ENCODE measurements at regions not wholly inside any gene's neighbourhood (a gene's known extent, or its start where the extent isn't known, plus 50 kb on each side); places are given as distances from the start of the nearest gene placed in this dataset.

DNA sequence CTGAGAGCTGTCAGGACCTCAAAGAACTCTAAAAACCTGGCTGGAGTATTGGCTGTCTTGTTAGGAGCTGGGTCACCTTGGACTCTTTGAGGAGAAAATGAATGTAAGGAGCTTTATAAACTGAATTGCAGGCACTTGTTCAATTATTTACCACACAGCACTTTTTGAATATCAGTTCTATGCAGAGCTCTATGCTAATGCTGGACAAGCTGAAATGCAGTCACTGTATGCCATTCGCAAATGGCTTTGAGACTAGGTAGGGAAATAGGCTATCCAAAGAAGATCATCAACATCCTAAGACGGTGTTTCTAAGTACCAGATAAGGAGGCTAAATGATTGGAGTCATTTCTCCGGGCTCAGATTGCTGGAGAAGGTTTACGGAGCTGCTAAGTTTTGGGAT lies 333.5 kb downstream of the SIPA1L2 start:
- Histone ChIP-seq H3K9me3 (no peaks in the 10 kb centered on the region), H3K27me3 (no peaks in the 10 kb centered on the region), H3K4me3 (ENCODE audit: low read depth, low read length) (no peak overlapping the region), H3K4me1 (no peaks in the 10 kb centered on the region), H3K36me3 (no peaks in the 10 kb centered on the region)
- TF ChIP-seq, protein P1, sequence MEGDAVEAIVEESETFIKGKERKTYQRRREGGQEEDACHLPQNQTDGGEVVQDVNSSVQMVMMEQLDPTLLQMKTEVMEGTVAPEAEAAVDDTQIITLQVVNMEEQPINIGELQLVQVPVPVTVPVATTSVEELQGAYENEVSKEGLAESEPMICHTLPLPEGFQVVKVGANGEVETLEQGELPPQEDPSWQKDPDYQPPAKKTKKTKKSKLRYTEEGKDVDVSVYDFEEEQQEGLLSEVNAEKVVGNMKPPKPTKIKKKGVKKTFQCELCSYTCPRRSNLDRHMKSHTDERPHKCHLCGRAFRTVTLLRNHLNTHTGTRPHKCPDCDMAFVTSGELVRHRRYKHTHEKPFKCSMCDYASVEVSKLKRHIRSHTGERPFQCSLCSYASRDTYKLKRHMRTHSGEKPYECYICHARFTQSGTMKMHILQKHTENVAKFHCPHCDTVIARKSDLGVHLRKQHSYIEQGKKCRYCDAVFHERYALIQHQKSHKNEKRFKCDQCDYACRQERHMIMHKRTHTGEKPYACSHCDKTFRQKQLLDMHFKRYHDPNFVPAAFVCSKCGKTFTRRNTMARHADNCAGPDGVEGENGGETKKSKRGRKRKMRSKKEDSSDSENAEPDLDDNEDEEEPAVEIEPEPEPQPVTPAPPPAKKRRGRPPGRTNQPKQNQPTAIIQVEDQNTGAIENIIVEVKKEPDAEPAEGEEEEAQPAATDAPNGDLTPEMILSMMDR (IDR thresholded peaks at IDR 0.05; ENCODE audit: low read depth, low read length), result no peak
- DNase-seq, result no peak

DNA sequence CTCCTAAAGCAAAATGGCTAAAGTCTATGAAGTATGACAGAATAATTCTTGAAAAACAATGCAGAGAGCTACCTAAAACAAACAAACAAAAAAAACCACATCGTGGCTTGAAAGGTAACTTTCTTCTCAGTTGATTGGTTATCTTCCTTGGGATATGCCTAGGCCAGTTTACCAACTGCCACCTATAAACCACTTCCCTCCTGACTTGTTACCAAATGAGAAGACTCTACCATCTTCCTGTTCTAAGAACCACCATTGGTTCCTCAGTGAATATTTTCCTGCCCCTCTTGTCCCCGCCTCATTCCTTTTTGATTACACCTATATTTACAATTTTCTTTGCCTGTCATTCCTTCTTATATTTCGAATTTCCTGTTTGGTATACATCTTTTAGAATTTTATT lies 336.6 kb downstream of the SIPA1L2 start:
- Histone ChIP-seq H3K4me1 (no peaks in the 10 kb centered on the region), H3K27me3 (no peaks in the 10 kb centered on the region), H3K9me3 (no peaks in the 10 kb centered on the region), H3K36me3 (no peaks in the 10 kb centered on the region), H3K4me3 (ENCODE audit: low read depth, low read length) (no peak overlapping the region)
- no peak for DNase-seq
- TF ChIP-seq, protein P1 (IDR thresholded peaks at IDR 0.05; ENCODE audit: low read depth, low read length), result no peak

DNA sequence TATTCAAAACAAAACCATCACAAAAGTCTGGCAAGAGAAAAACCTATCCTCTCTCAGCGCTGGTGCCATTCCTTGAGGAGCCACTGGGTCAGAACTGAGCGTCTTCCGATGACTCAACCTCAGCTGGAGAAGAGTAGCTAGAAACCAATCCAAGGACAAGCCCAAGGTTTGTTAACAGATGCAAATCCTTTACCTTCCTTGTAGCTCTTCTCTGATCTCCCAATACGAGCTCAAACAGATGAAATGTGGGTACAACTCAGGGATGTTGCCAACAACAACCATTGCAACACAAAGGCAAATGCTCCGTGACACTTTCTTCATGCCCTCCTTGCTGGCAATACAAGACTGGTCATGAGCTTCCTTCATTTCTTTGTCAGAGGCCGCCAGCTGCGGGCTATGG lies 337.1 kb downstream of the SIPA1L2 start:
- H3K9me3 ChIP-seq, result no peaks in the 10 kb centered on the region
- no peaks in the 10 kb centered on the region for H3K27me3 ChIP-seq
- no peaks in the 10 kb centered on the region for H3K4me1 ChIP-seq
- H3K36me3 ChIP-seq, result no peaks in the 10 kb centered on the region
- H3K4me3 ChIP-seq (ENCODE audit: low read depth, low read length), result no peak overlapping the region
- TF ChIP-seq, protein P1 (IDR thresholded peaks at IDR 0.05; ENCODE audit: low read depth, low read length), result no peak
- DNase-seq, result no peak

DNA sequence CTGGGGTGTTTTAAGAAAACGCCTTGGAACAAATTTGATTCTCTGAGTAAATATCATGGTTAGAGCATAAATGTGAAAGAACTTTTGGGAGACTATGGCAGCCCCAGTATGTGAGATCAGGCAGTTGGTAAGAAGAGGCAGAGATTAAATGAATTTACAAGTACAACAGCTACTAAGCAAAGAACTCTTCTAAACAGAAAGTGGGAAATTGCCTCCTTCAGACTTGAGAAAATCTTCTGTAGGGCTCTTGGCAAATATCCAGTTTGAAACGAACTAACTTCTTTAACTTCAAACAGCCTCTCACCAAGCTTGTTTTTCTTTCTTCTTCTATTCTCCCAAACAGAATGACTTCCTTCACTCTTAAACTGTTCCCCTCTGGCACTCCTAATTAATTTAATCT lies 337.7 kb downstream of the SIPA1L2 start:
- H3K9me3 ChIP-seq, result no peaks in the 10 kb centered on the region
- H3K4me3 ChIP-seq (ENCODE audit: low read depth, low read length), result no peak overlapping the region
- TF ChIP-seq, protein P1 (IDR thresholded peaks at IDR 0.05; ENCODE audit: low read depth, low read length), result no peak
- H3K4me1 ChIP-seq, result no peaks in the 10 kb centered on the region
- no peak for DNase-seq
- no peaks in the 10 kb centered on the region for H3K27me3 ChIP-seq
- H3K36me3 ChIP-seq, result no peaks in the 10 kb centered on the region

DNA sequence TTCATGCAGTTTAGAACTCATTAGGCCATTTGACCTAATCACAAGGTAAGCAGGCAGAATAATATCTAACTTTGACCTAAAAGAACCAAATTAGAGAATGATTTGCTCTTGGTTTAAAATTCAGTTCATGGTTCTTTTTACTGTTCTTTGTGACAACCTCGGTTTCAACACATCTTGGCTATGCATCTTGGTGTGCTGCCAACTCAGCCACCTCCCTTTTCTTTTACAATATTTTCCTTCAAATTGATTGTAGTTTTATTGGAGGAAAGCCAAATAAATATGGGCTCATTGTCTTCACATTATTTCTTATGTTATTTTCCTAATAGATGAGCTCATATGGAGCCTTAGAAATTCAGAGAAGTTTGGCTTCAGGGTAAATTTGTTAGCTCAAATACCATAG lies 338.3 kb downstream of the SIPA1L2 start:
- Histone ChIP-seq H3K4me3 (ENCODE audit: low read depth, low read length) (no peak overlapping the region), H3K27me3 (no peaks in the 10 kb centered on the region), H3K36me3 (no peaks in the 10 kb centered on the region), H3K4me1 (no peaks in the 10 kb centered on the region), H3K9me3 (no peaks in the 10 kb centered on the region)
- TF ChIP-seq, protein P1 (IDR thresholded peaks at IDR 0.05; ENCODE audit: low read depth, low read length), result no peak
- no peak for DNase-seq

DNA sequence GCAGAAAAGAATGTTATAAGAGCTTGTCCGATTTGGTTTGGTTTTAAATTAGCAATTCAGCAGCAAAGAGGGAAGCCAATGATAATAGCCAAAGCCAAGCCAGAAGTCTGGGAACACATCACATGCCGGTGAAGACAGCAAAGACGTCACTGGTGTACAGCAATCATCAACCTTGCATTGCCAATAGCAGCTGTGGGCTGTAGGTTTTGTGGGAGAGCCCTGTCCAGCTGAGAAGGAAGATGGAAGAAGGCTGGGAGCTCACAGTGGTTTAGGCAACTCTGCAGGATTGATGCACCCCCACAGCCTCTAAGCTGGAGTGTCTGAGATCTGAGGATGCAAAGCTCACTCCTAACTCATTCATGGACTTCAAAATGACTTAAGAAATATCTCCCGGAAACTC lies 338.7 kb downstream of the SIPA1L2 start:
- DNase-seq, result no peak
- H3K27me3 ChIP-seq, result no peaks in the 10 kb centered on the region
- TF ChIP-seq, protein P1 (IDR thresholded peaks at IDR 0.05; ENCODE audit: low read depth, low read length), result no peak
- no peak overlapping the region for H3K4me3 ChIP-seq (ENCODE audit: low read depth, low read length)
- H3K36me3 ChIP-seq, result no peaks in the 10 kb centered on the region
- H3K9me3 ChIP-seq, result no peaks in the 10 kb centered on the region
- H3K4me1 ChIP-seq, result no peaks in the 10 kb centered on the region
